ENCODE measurements at regions not wholly inside any gene's neighbourhood (a gene's known extent, or its start where the extent isn't known, plus 50 kb on each side); places are given as distances from the start of the nearest gene placed in this dataset.

GRCh38 chr2:144201126-144201525 is 318.8 kb downstream of the ZEB2 start:
- TF ChIP-seq CTCF (IDR thresholded peaks at IDR 0.05): no peak
- no peak for TF ChIP-seq POLR2A (IDR thresholded peaks at IDR 0.05)
